IPS DF 6.9 (cell line): ENCODE measurements at regions not wholly inside any gene's neighbourhood (a gene's known extent, or its start where the extent isn't known, plus 50 kb on each side); places are given as distances from the start of the nearest gene placed in this dataset.
"Not testable (repeated sequence)": the region's sequence is repeated elsewhere in the genome, so short reads cannot be mapped to it uniquely, and the experiment has no call there.

Experiments
- DNase-seq: peaks from one replicate; pipeline ENCODE4 v3.0.0-alpha.2; 2013; ENCODE audit warnings: low read depth, low spot score
- H3K27ac ChIP-seq: one replicate; pipeline ENCODE4 v1.5.1; 2013; ENCODE audit warnings: low read length, control low read depth
- H3K27me3 ChIP-seq: 2 replicates; pipeline ENCODE4 v1.6.1; 2013; ENCODE audit warnings: mild to moderate bottlenecking, low read length; ENCODE audit not compliant: control insufficient read depth, insufficient read depth
- H3K36me3 ChIP-seq: 2 replicates; pipeline ENCODE4 v1.6.1; 2013; ENCODE audit warnings: low read length; ENCODE audit not compliant: control insufficient read depth, insufficient read depth
- H3K4me1 ChIP-seq: 2 replicates; pipeline ENCODE4 v1.6.1; 2013; ENCODE audit warnings: low read length; ENCODE audit not compliant: control insufficient read depth, insufficient read depth
- H3K4me3 ChIP-seq: 2 replicates; pipeline ENCODE4 v1.5.1; 2013; ENCODE audit warnings: mild to moderate bottlenecking, low read length
- H3K9me3 ChIP-seq: 2 replicates; pipeline ENCODE4 v1.6.1; 2013; ENCODE audit warnings: low read length, inconsistent platforms; ENCODE audit not compliant: control insufficient read depth, insufficient read depth
- WGBS: extraction: QIAGEN DNeasy Blood & Tissue Kit; methylation state at CpG from one replicate; pipeline ENCODE4 v1.1.7; 2013; ENCODE audit warnings: mixed read lengths, missing lambda C conversion rate; ENCODE audit not compliant: insufficient read length, insufficient coverage; 5-methylcytosine and 5-hydroxymethylcytosine counted together

GRCh38 chr1:181184621-181185020 lies 96.1 kb downstream of the IER5 start:
- DNase-seq = no peak
- H3K27ac ChIP-seq = no peak overlapping the region
- no CpG with 5 or more reads among the region's 5 CpGs for WGBS
- H3K9me3 ChIP-seq = no peaks in the 10 kb centered on the region
- no peaks in the 10 kb centered on the region for H3K36me3 ChIP-seq
- peaks cover 13% of the 10 kb centered on the region for H3K4me1 ChIP-seq
- no peak overlapping the region for H3K4me3 ChIP-seq
- no peaks in the 10 kb centered on the region for H3K27me3 ChIP-seq

GRCh38 chr1:181185461-181185860 lies 97.0 kb downstream of the IER5 start:
- H3K27ac ChIP-seq = no peak overlapping the region
- no peaks in the 10 kb centered on the region for H3K27me3 ChIP-seq
- no peak for DNase-seq
- no peaks in the 10 kb centered on the region for H3K9me3 ChIP-seq
- H3K36me3 ChIP-seq = no peaks in the 10 kb centered on the region
- peaks cover 12% of the 10 kb centered on the region for H3K4me1 ChIP-seq
- no peak overlapping the region for H3K4me3 ChIP-seq
- WGBS = no CpG with 5 or more reads among the region's 3 CpGs

GRCh38 chr1:181186133-181186532 lies 97.6 kb downstream of the IER5 start:
- not testable (repeated sequence) for H3K9me3 ChIP-seq, H3K4me3 ChIP-seq, H3K36me3 ChIP-seq, DNase-seq, H3K27me3 ChIP-seq, H3K4me1 ChIP-seq, H3K27ac ChIP-seq
- no CpG with 5 or more reads among the region's 4 CpGs for WGBS

GRCh38 chr1:181187337-181188126 lies 99.0 kb downstream of the IER5 start:
- no peak overlapping the region for H3K4me3 ChIP-seq
- H3K4me1 ChIP-seq = peaks cover 4% of the 10 kb centered on the region; the same call in 1 of the 2 replicates
- H3K27me3 ChIP-seq = no peaks in the 10 kb centered on the region; the same call in 1 of the 2 replicates
- no peak for DNase-seq
- no peak overlapping the region for H3K27ac ChIP-seq
- WGBS = no CpG with 5 or more reads among the region's 7 CpGs
- no peaks in the 10 kb centered on the region for H3K36me3 ChIP-seq
- no peaks in the 10 kb centered on the region for H3K9me3 ChIP-seq

- Histone ChIP-seq H3K36me3 (no peaks in the 10 kb centered on the region), H3K4me1 (peaks cover 4% of the 10 kb centered on the region; the same call in 1 of the 2 replicates), H3K9me3 (no peaks in the 10 kb centered on the region), H3K27ac (no peak overlapping the region), H3K4me3 (no peak overlapping the region), H3K27me3 (no peaks in the 10 kb centered on the region; the same call in 1 of the 2 replicates)
- no CpG with 5 or more reads among the region's 7 CpGs for WGBS
- no peak for DNase-seq
Observed at GRCh38 chr1:181189245-181189644, 100.7 kb downstream of the IER5 start.

GRCh38 chr1:181189691-181190363 lies 101.3 kb downstream of the IER5 start:
- Histone ChIP-seq H3K4me1 (peaks cover 4% of the 10 kb centered on the region; the same call in 1 of the 2 replicates), H3K4me3 (peak overlapping the region; percentile 24; the same call in 1 of the 2 replicates), H3K36me3 (no peaks in the 10 kb centered on the region), H3K9me3 (no peaks in the 10 kb centered on the region), H3K27ac (no peak overlapping the region), H3K27me3 (no peaks in the 10 kb centered on the region; the same call in 1 of the 2 replicates)
- WGBS = no CpG with 5 or more reads among the region's 40 CpGs
- DNase-seq = peak; percentile 58

- Histone ChIP-seq H3K27me3 (no peaks in the 10 kb centered on the region; the same call in 1 of the 2 replicates), H3K27ac (no peak overlapping the region), H3K4me1 (peaks cover 4% of the 10 kb centered on the region; the same call in 1 of the 2 replicates), H3K4me3 (no peak overlapping the region; the same call in 1 of the 2 replicates), H3K36me3 (no peaks in the 10 kb centered on the region), H3K9me3 (no peaks in the 10 kb centered on the region)
- DNase-seq = no peak
- no CpG with 5 or more reads among the region's 18 CpGs for WGBS
Observed at GRCh38 chr1:181190364-181191035, 102.0 kb downstream of the IER5 start.

GRCh38 chr1:181191494-181192040 lies 103.1 kb downstream of the IER5 start:
- H3K27me3 ChIP-seq = no peaks in the 10 kb centered on the region; the same call in 1 of the 2 replicates
- no peak overlapping the region for H3K27ac ChIP-seq

GRCh38 chr1:181192316-181192715 lies 103.8 kb downstream of the IER5 start:
- Histone ChIP-seq H3K36me3 (no peaks in the 10 kb centered on the region), H3K9me3 (no peaks in the 10 kb centered on the region), H3K27ac (no peak overlapping the region), H3K27me3 (no peaks in the 10 kb centered on the region; the same call in 1 of the 2 replicates), H3K4me3 (no peak overlapping the region), H3K4me1 (peaks cover 4% of the 10 kb centered on the region; the same call in 1 of the 2 replicates)
- no CpG with 5 or more reads among the region's 4 CpGs for WGBS
- DNase-seq = no peak

More at GRCh38 chr1:181191494-181192040, 103.1 kb downstream of the IER5 start:
- peaks cover 4% of the 10 kb centered on the region; the same call in 1 of the 2 replicates for H3K4me1 ChIP-seq
- H3K4me3 ChIP-seq = no peak overlapping the region
- no peaks in the 10 kb centered on the region for H3K36me3 ChIP-seq
- DNase-seq = no peak
- no peaks in the 10 kb centered on the region for H3K9me3 ChIP-seq
- WGBS = no CpG with 5 or more reads among the region's 5 CpGs
